CD8-positive, alpha-beta memory T cell (primary cell): ENCODE measurements at regions not wholly inside any gene's neighbourhood (a gene's known extent, or its start where the extent isn't known, plus 50 kb on each side); places are given as distances from the start of the nearest gene placed in this dataset.
"Not testable (repeated sequence)": the region's sequence is repeated elsewhere in the genome, so short reads cannot be mapped to it uniquely, and the experiment has no call there.

Experiments
- CTCF ChIA-PET: fragments of 350-600 bp; sonication (Branson Sonifier 250); formaldehyde crosslinking; loops from one replicate; lab custom pipeline; 2021; ENCODE audit warnings: antibody characterized with exemption; lab: Charles Lee
- POLR2A ChIA-PET: fragments of 350-600 bp; sonication (Branson Sonifier 250); formaldehyde crosslinking; loops from one replicate; lab custom pipeline; 2021; ENCODE audit warnings: antibody characterized with exemption; lab: Charles Lee
- DNase-seq, 5 donors: peaks; one replicate each; pipeline versions ENCODE4 v3.0.0 to v3.0.0-alpha.2; 2020 to 2022; ENCODE audit warnings: mixed read lengths in 1 of 5
- H3K27ac ChIP-seq: one replicate; pipeline ENCODE4 v1.7.0; 2013; ENCODE audit warnings: low read depth, mild to moderate bottlenecking, low read length, moderate library complexity
- H3K27me3 ChIP-seq: 2 replicates; pipeline ENCODE4 v1.7.0; 2013; ENCODE audit warnings: low read length, mild to moderate bottlenecking; ENCODE audit not compliant: insufficient read depth, poor library complexity, severe bottlenecking
- H3K36me3 ChIP-seq: 2 replicates; pipeline ENCODE4 v1.7.0; 2013; ENCODE audit warnings: mild to moderate bottlenecking, low read length, moderate library complexity; ENCODE audit not compliant: insufficient read depth
- H3K4me1 ChIP-seq: 2 replicates; pipeline ENCODE4 v1.7.0; 2013; ENCODE audit warnings: mild to moderate bottlenecking, low read length, moderate library complexity; ENCODE audit not compliant: insufficient read depth
- H3K4me3 ChIP-seq: 2 replicates; pipeline ENCODE4 v1.7.0; 2013; ENCODE audit warnings: mild to moderate bottlenecking, low read length
- H3K9me3 ChIP-seq: 2 replicates; pipeline ENCODE4 v1.7.0; 2013; ENCODE audit warnings: mild to moderate bottlenecking, low read length
- H3K27ac Mint-ChIP-seq, 8 donors: one replicate each; pipeline ENCODE4 v1.8.0; 2020 to 2021; ENCODE audit warnings: mixed read lengths in 8 of 8, mild to moderate bottlenecking in 6 of 8, inconsistent platforms in 3 of 8, moderate library complexity in 3 of 8
- H3K27me3 Mint-ChIP-seq, 2 donors: one replicate each; pipeline ENCODE4 v1.8.0; 2020 to 2021; ENCODE audit warnings: mixed read lengths in 2 of 2, mild to moderate bottlenecking in 1 of 2, moderate library complexity in 1 of 2
- H3K36me3 Mint-ChIP-seq, 3 donors: one replicate each; pipeline ENCODE4 v1.8.0; 2020 to 2021; ENCODE audit warnings: mixed read lengths in 3 of 3, inconsistent platforms in 1 of 3, mild to moderate bottlenecking in 1 of 3
- H3K4me1 Mint-ChIP-seq, 3 donors: one replicate each; pipeline ENCODE4 v1.8.0; 2020 to 2021; ENCODE audit warnings: mixed read lengths in 3 of 3, inconsistent platforms in 1 of 3, mild to moderate bottlenecking in 1 of 3
- H3K4me3 Mint-ChIP-seq, 7 donors: one replicate each; pipeline ENCODE4 v1.8.0; 2020 to 2021; ENCODE audit warnings: mixed read lengths in 7 of 7, mild to moderate bottlenecking in 6 of 7, moderate library complexity in 4 of 7, inconsistent platforms in 2 of 7
- H3K9me3 Mint-ChIP-seq, 5 donors: one replicate each; pipeline ENCODE4 v1.8.0; 2020 to 2022; ENCODE audit warnings: mixed read lengths in 5 of 5, mild to moderate bottlenecking in 3 of 5, moderate library complexity in 2 of 5, inconsistent platforms in 1 of 5

DNA sequence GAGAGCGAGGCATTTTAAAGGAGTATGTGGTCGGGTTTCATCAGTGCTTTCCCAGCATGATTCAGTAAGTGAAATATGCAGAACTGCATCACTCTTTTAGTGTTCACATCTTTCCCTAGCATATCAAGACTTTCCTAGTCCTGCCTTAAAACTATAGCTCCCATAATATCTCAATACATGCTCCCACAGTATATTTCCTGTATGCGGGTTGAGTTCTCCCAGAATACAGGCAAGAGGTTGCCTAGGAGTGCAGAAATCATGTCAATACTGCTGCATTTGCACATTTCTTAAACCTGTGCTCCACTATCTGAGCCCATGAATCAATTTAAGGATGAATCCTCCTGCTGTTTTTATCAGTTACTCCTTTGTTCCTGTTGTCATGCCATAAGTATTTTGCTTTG is 386.6 kb upstream of the SLC35B3 start:
- H3K9me3 Mint-ChIP-seq, result peaks cover 0 to 5% (median 3%) of the 10 kb centered on the region in 5 donors
- H3K36me3 ChIP-seq, result no peaks in the 10 kb centered on the region
- H3K9me3 ChIP-seq, result no peaks in the 10 kb centered on the region
- ChIA-PET CTCF (no interaction called here), POLR2A (no interaction called here)
- H3K27me3 ChIP-seq, result no peaks in the 10 kb centered on the region
- H3K27ac ChIP-seq, result no peak overlapping the region
- H3K4me3 ChIP-seq, result no peak overlapping the region
- no peaks in the 10 kb centered on the region for H3K4me1 Mint-ChIP-seq
- H3K27me3 Mint-ChIP-seq, result no peaks in the 10 kb centered on the region
- no peak overlapping the region for H3K27ac Mint-ChIP-seq
- no peak for DNase-seq
- H3K36me3 Mint-ChIP-seq, result no peaks in the 10 kb centered on the region
- no peak overlapping the region for H3K4me3 Mint-ChIP-seq
- no peaks in the 10 kb centered on the region for H3K4me1 ChIP-seq

GRCh38 chr6:8820313-8820712 is 385.0 kb upstream of the SLC35B3 start:
- H3K4me1 ChIP-seq, result no peaks in the 10 kb centered on the region
- Mint-ChIP-seq H3K4me1 (no peaks in the 10 kb centered on the region), H3K4me3 (no peak overlapping the region), H3K27me3 (no peaks in the 10 kb centered on the region), H3K36me3 (no peaks in the 10 kb centered on the region), H3K27ac (no peak overlapping the region), H3K9me3 (peaks cover 0 to 5% (median 2%) of the 10 kb centered on the region in 5 donors)
- no peak overlapping the region for H3K27ac ChIP-seq
- CTCF ChIA-PET, result no interaction called here
- H3K36me3 ChIP-seq, result no peaks in the 10 kb centered on the region
- no peak for DNase-seq
- no peak overlapping the region for H3K4me3 ChIP-seq
- H3K27me3 ChIP-seq, result no peaks in the 10 kb centered on the region
- no peaks in the 10 kb centered on the region for H3K9me3 ChIP-seq
- POLR2A ChIA-PET, result no interaction called here

GRCh38 chr6:8819446-8819845 is 384.1 kb upstream of the SLC35B3 start:
- Mint-ChIP-seq H3K36me3 (no peaks in the 10 kb centered on the region), H3K4me1 (no peaks in the 10 kb centered on the region), H3K27ac (no peak overlapping the region), H3K27me3 (no peaks in the 10 kb centered on the region), H3K9me3 (peaks cover 0 to 7% (median 2%) of the 10 kb centered on the region in 5 donors), H3K4me3 (no peak overlapping the region)
- Histone ChIP-seq H3K9me3 (no peaks in the 10 kb centered on the region), H3K4me3 (no peak overlapping the region), H3K4me1 (no peaks in the 10 kb centered on the region), H3K27me3 (no peaks in the 10 kb centered on the region), H3K36me3 (no peaks in the 10 kb centered on the region), H3K27ac (no peak overlapping the region)
- CTCF ChIA-PET, result no interaction called here
- POLR2A ChIA-PET, result no interaction called here
- no peak for DNase-seq

DNA sequence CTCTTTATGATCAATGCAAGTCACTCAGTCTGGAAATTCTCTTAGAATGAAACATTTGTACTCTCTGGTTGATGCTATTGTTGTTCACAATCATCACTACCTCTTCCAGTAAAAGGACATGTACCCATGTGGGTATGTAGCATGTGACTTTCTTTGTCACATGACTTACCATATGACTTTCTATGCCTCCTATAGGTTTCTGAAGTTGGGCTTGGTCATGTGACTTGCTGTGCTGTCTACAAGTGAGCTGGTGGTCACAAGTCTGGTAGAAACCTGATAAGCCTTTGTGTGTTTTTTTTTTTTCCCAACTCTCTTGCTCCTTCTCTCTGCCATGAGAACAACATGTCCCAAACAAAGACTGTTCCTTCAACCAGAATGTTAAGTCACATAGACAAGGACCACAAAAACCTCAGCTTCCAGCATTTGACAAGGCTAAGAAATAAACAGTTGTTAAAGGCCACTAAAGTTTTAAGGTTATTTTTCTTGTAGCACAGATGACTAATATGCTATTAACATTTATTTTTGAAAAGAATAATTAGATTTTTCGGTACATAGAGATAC is 379.2 kb upstream of the SLC35B3 start:
- H3K27ac Mint-ChIP-seq, result no peak overlapping the region
- Histone ChIP-seq H3K4me3 (no peak overlapping the region), H3K9me3 (no peaks in the 10 kb centered on the region), H3K27me3 (no peaks in the 10 kb centered on the region), H3K4me1 (no peaks in the 10 kb centered on the region), H3K36me3 (no peaks in the 10 kb centered on the region), H3K27ac (no peak overlapping the region)
- H3K4me3 Mint-ChIP-seq, result no peak overlapping the region
- DNase-seq, result no peak
- no peaks in the 10 kb centered on the region for H3K4me1 Mint-ChIP-seq
- H3K36me3 Mint-ChIP-seq, result no peaks in the 10 kb centered on the region
- no peaks in the 10 kb centered on the region for H3K27me3 Mint-ChIP-seq
- POLR2A ChIA-PET, result no interaction called here
- H3K9me3 Mint-ChIP-seq, result peaks cover 0 to 21% (median 2%) of the 10 kb centered on the region in 5 donors
- CTCF ChIA-PET, result no interaction called here

- no peaks in the 10 kb centered on the region for H3K36me3 Mint-ChIP-seq
- no peaks in the 10 kb centered on the region for H3K4me1 ChIP-seq
- H3K4me3 ChIP-seq, result no peak overlapping the region
- DNase-seq, result no peak
- CTCF ChIA-PET, result no interaction called here
- H3K36me3 ChIP-seq, result no peaks in the 10 kb centered on the region
- H3K9me3 Mint-ChIP-seq, result peaks cover 0 to 20% (median 6%) of the 10 kb centered on the region in 5 donors
- no peak overlapping the region for H3K27ac ChIP-seq
- no peaks in the 10 kb centered on the region for H3K9me3 ChIP-seq
- H3K27me3 Mint-ChIP-seq, result no peaks in the 10 kb centered on the region
- H3K4me3 Mint-ChIP-seq, result no peak overlapping the region
- no peaks in the 10 kb centered on the region for H3K27me3 ChIP-seq
- no peaks in the 10 kb centered on the region for H3K4me1 Mint-ChIP-seq
- no peak overlapping the region for H3K27ac Mint-ChIP-seq
- POLR2A ChIA-PET, result no interaction called here
These were observed 375.0 kb upstream of the SLC35B3 start for GRCh38 chr6:8810325-8810724.

- CTCF ChIA-PET, result no interaction called here
These were observed 374.3 kb upstream of the SLC35B3 start for GRCh38 chr6:8809662-8810061.

GRCh38 chr6:8803181-8803760 is 367.9 kb upstream of the SLC35B3 start:
- Histone ChIP-seq H3K9me3 (no peaks in the 10 kb centered on the region), H3K36me3 (no peaks in the 10 kb centered on the region), H3K4me1 (no peaks in the 10 kb centered on the region), H3K27ac (no peak overlapping the region), H3K27me3 (no peaks in the 10 kb centered on the region), H3K4me3 (no peak overlapping the region)
- ChIA-PET CTCF (no interaction called here), POLR2A (no interaction called here)
- no peaks in the 10 kb centered on the region for H3K36me3 Mint-ChIP-seq
- no peak for DNase-seq
- H3K4me1 Mint-ChIP-seq, result no peaks in the 10 kb centered on the region
- H3K27ac Mint-ChIP-seq, result no peak overlapping the region
- H3K9me3 Mint-ChIP-seq, result peaks cover 5 to 18% (median 6%) of the 10 kb centered on the region in 5 donors
- H3K4me3 Mint-ChIP-seq, result no peak overlapping the region
- H3K27me3 Mint-ChIP-seq, result no peaks in the 10 kb centered on the region

More at GRCh38 chr6:8809662-8810061, 374.3 kb upstream of the SLC35B3 start:
- Mint-ChIP-seq H3K4me1 (no peaks in the 10 kb centered on the region), H3K36me3 (no peaks in the 10 kb centered on the region), H3K27me3 (no peaks in the 10 kb centered on the region), H3K9me3 (peaks cover 0 to 23% (median 6%) of the 10 kb centered on the region in 5 donors), H3K4me3 (no peak overlapping the region), H3K27ac (no peak overlapping the region)
- H3K27me3 ChIP-seq, result no peaks in the 10 kb centered on the region
- no peaks in the 10 kb centered on the region for H3K9me3 ChIP-seq
- no peak overlapping the region for H3K4me3 ChIP-seq
- no peak overlapping the region for H3K27ac ChIP-seq
- DNase-seq, result no peak
- no peaks in the 10 kb centered on the region for H3K4me1 ChIP-seq
- H3K36me3 ChIP-seq, result no peaks in the 10 kb centered on the region
- POLR2A ChIA-PET, result no interaction called here

DNA sequence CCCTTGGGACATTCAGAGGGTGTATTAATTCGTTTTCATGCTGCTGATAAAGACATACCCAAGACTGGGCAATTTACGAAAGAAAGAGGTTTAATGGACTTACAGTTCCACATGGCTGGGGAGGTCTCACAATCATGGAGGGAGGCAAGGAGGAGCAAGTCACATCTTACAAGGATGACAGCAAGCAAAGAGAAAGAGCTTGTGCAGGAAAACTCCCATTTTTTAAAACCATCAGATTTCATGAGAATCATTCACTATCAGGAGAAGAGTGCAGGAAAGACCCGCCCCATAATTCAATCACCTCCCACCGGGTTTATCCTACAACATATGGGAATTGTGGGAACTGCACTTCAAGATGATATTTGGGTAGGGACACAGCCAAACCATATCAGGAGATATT is 367.1 kb upstream of the SLC35B3 start:
- POLR2A ChIA-PET, H3K27ac Mint-ChIP-seq, H3K27me3 Mint-ChIP-seq, DNase-seq, H3K4me1 Mint-ChIP-seq, CTCF ChIA-PET, H3K4me1 ChIP-seq, H3K36me3 Mint-ChIP-seq, H3K27ac ChIP-seq, H3K4me3 Mint-ChIP-seq, H3K27me3 ChIP-seq, H3K9me3 ChIP-seq, H3K4me3 ChIP-seq, H3K36me3 ChIP-seq: not testable (repeated sequence)
- H3K9me3 Mint-ChIP-seq, result peaks cover 5 to 18% (median 6%) of the 10 kb centered on the region in 5 donors
